Mucosa of descending colon (tissue), 3 donors: ENCODE measurements at regions not wholly inside any gene's neighbourhood (a gene's known extent, or its start where the extent isn't known, plus 50 kb on each side); places are given as distances from the start of the nearest gene placed in this dataset.

Experiments used
- ATAC-seq: fragments of 200-7000 bp; cut with Tn5 transposase; one replicate; pipeline ENCODE4 v1.9.1; 2020; ENCODE audit warnings: mild to moderate bottlenecking, moderate library complexity
- DNase-seq, 3 donors: peaks; one replicate each; pipeline ENCODE4 v3.0.0-alpha.2; 2020
- H3K36me3 ChIP-seq: fragments of 200-600 bp; one replicate; pipeline ENCODE4 v1.8.0; 2021; ENCODE audit warnings: low read depth, mild to moderate bottlenecking
- H3K4me1 ChIP-seq: fragments of 200-600 bp; one replicate; pipeline ENCODE4 v1.8.0; 2021; ENCODE audit warnings: low read depth, mild to moderate bottlenecking
- H3K4me3 ChIP-seq: fragments of 200-600 bp; one replicate; pipeline ENCODE4 v1.8.0; 2021; ENCODE audit warnings: mild to moderate bottlenecking
- H3K9me3 ChIP-seq: fragments of 200-600 bp; one replicate; pipeline ENCODE4 v1.8.0; 2021; ENCODE audit warnings: mild to moderate bottlenecking
- CTCF ChIP-seq: fragments of 200-600 bp; IDR thresholded peaks from one replicate; pipeline ENCODE4 v1.8.0; 2022; ENCODE audit warnings: antibody characterized with exemption, mild to moderate bottlenecking
- intact Hi-C, 2 donors: fragments of 100-400 bp; cut with DNase I in 1 of 2; cut with micrococcal nuclease in 1 of 2; formaldehyde crosslinking; loops; one replicate each; pipeline versions ENCODE4 v1.11.0 to v1.11.1; 2022; cut with DNase I, micrococcal nuclease
- donor health status: DM: no; HTN: no; CAD: no; lungs with moderate emphysema.
- donor health status: DM: no; HTN: no; CAD: no.
- donor health status: DM: no; HTN: yes; CAD: no.

GRCh38 chrX:16005917-16006316 is 117.4 kb upstream of the GRPR start:
- Histone ChIP-seq H3K9me3 (no peaks in the 10 kb centered on the region), H3K4me1 (no peaks in the 10 kb centered on the region), H3K4me3 (no peak overlapping the region), H3K36me3 (no peaks in the 10 kb centered on the region)
- ATAC-seq (no peak), DNase-seq (no peak)
- intact Hi-C loops, result no loop called here
- TF ChIP-seq CTCF, result no peak

- Histone ChIP-seq H3K36me3 (no peaks in the 10 kb centered on the region), H3K4me3 (no peak overlapping the region), H3K4me1 (no peaks in the 10 kb centered on the region), H3K9me3 (no peaks in the 10 kb centered on the region)
- DNase-seq, result no peak
- intact Hi-C loops, result no loop called here
- TF ChIP-seq CTCF, result no peak
- no peak for ATAC-seq
Measured at GRCh38 chrX:16002185-16002584, 121.2 kb upstream of the GRPR start.

- DNase-seq (no peak), ATAC-seq (no peak)
- no peaks in the 10 kb centered on the region for H3K9me3 ChIP-seq
- no peaks in the 10 kb centered on the region for H3K4me1 ChIP-seq
- intact Hi-C loops, result no loop called here
- H3K36me3 ChIP-seq, result no peaks in the 10 kb centered on the region
- TF ChIP-seq CTCF, result no peak
- H3K4me3 ChIP-seq, result no peak overlapping the region
Measured at GRCh38 chrX:15998350-15998749, 125.0 kb upstream of the GRPR start.

- no peak for TF ChIP-seq CTCF
- no peaks in the 10 kb centered on the region for H3K9me3 ChIP-seq
- H3K36me3 ChIP-seq, result no peaks in the 10 kb centered on the region
- H3K4me1 ChIP-seq, result no peaks in the 10 kb centered on the region
- H3K4me3 ChIP-seq, result no peak overlapping the region
- intact Hi-C loops, result no loop called here
- DNase-seq (no peak), ATAC-seq (no peak)
Measured at GRCh38 chrX:15989716-15990115, 133.6 kb upstream of the GRPR start.

GRCh38 chrX:15988661-15989603 is 134.3 kb upstream of the AP1S2 start:
- no peaks in the 10 kb centered on the region for H3K9me3 ChIP-seq
- no peaks in the 10 kb centered on the region for H3K4me1 ChIP-seq
- intact Hi-C loops, result no loop called here
- TF ChIP-seq CTCF, result no peak
- no peak for DNase-seq
- H3K36me3 ChIP-seq, result no peaks in the 10 kb centered on the region
- no peak for ATAC-seq
- H3K4me3 ChIP-seq, result no peak overlapping the region
